ENCODE measurements at regions not wholly inside any gene's neighbourhood (a gene's known extent, or its start where the extent isn't known, plus 50 kb on each side); places are given as distances from the start of the nearest gene placed in this dataset.

DNA sequence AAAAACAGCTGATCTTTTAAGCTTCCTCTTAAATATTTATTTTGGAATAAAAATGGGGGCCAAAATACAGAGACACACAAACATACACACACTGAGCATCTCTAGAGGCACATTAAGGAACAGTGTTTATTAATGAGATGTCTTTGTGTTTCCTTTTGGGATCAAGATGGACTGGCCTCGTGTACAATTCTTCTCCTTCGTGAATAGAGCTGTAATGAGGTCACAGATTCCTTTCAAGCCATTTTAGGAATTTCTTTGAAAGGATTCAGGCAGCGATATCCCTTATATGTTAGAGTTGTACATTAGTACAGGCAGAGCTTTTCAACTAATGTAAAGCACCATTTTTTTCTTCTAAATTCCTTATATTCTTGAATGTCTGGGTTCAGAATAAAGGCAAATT, 295.7 kb downstream of the CHRM3 start:
- TF ChIP-seq, protein P1, sequence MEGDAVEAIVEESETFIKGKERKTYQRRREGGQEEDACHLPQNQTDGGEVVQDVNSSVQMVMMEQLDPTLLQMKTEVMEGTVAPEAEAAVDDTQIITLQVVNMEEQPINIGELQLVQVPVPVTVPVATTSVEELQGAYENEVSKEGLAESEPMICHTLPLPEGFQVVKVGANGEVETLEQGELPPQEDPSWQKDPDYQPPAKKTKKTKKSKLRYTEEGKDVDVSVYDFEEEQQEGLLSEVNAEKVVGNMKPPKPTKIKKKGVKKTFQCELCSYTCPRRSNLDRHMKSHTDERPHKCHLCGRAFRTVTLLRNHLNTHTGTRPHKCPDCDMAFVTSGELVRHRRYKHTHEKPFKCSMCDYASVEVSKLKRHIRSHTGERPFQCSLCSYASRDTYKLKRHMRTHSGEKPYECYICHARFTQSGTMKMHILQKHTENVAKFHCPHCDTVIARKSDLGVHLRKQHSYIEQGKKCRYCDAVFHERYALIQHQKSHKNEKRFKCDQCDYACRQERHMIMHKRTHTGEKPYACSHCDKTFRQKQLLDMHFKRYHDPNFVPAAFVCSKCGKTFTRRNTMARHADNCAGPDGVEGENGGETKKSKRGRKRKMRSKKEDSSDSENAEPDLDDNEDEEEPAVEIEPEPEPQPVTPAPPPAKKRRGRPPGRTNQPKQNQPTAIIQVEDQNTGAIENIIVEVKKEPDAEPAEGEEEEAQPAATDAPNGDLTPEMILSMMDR (IDR thresholded peaks at IDR 0.05) = no peak
- no peak for TF ChIP-seq POLR2A (IDR thresholded peaks at IDR 0.05)
- no peak for DNase-seq
- Histone ChIP-seq H3K36me3 (replicated peaks in 1 of 2) (no peaks in the 10 kb centered on the region), H3K4me1 (replicated peaks in 1 of 2) (no peaks in the 10 kb centered on the region), H3K4me3 (no peak overlapping the region), H3K27ac (no peak overlapping the region), H3K27me3 (no peaks in the 10 kb centered on the region), H3K9me3 (replicated peaks in 1 of 3) (no peaks in the 10 kb centered on the region)
- WGBS, 4 donors = 50 to 60% (median 53%) methylated on average over 3 of the region's 3 CpGs
- intact Hi-C loops (cut with DNase I) = no loop called here

DNA sequence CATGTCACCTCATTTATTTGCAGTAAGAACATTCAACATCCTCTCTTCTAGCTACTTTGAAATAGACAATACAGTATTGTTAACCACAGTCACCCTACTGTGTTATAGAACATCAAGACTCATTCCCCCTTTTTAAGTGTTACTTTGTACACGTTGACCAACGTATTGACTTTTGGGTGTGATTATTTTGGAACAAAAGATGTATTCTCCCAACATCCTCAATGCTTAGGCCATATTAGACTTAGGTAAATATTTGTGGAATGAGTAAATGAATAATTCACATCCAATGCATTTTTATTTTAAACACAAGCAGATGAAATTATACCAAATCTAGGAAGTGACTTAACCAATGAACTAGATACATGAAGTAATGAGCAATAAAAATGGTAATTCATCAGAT, 296.6 kb downstream of the CHRM3 start:
- Histone ChIP-seq H3K9me3 (replicated peaks in 1 of 3) (no peaks in the 10 kb centered on the region), H3K4me1 (replicated peaks in 1 of 2) (no peaks in the 10 kb centered on the region), H3K27me3 (no peaks in the 10 kb centered on the region), H3K27ac (no peak overlapping the region), H3K36me3 (replicated peaks in 1 of 2) (no peaks in the 10 kb centered on the region), H3K4me3 (no peak overlapping the region)
- intact Hi-C loops (cut with DNase I) = no loop called here
- 68 to 82% (median 78%) methylated on average over 2 of the region's 2 CpGs for WGBS, 4 donors
- DNase-seq = no peak
- TF ChIP-seq, protein P1 (IDR thresholded peaks at IDR 0.05) = no peak
- no peak for TF ChIP-seq POLR2A (IDR thresholded peaks at IDR 0.05)

DNA sequence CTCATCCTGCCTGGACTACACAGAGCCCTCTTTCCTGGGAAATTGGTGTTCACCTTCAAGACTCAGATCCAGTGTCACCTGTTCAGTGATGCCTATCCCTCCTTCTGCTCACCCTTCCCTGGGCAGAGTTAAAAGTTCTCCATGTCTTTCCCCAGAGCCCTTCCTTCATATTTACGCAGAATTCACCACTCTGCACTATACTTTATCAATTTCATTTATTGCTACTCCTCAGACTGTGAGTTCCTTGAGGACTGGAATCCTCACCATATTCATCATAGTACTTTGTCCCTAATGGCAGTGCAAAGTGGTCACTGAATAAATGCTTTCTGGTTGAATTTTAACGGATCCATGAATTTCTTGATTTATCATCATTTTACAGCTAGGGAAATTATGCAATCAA, 300.0 kb downstream of the CHRM3 start:
- no peak overlapping the region for H3K27ac ChIP-seq
- intact Hi-C loops (cut with DNase I) = no loop called here
- no peaks in the 10 kb centered on the region for H3K9me3 ChIP-seq (replicated peaks in 1 of 3)
- no peaks in the 10 kb centered on the region for H3K36me3 ChIP-seq (replicated peaks in 1 of 2)
- TF ChIP-seq POLR2A (IDR thresholded peaks at IDR 0.05) = no peak
- TF ChIP-seq, protein P1 (IDR thresholded peaks at IDR 0.05) = no peak
- H3K27me3 ChIP-seq = no peaks in the 10 kb centered on the region
- no peak for DNase-seq
- no peak overlapping the region for H3K4me3 ChIP-seq
- H3K4me1 ChIP-seq (replicated peaks in 1 of 2) = no peaks in the 10 kb centered on the region
- WGBS, 4 donors = 70 to 88% (median 74%) methylated on average over 2 of the region's 2 CpGs

DNA sequence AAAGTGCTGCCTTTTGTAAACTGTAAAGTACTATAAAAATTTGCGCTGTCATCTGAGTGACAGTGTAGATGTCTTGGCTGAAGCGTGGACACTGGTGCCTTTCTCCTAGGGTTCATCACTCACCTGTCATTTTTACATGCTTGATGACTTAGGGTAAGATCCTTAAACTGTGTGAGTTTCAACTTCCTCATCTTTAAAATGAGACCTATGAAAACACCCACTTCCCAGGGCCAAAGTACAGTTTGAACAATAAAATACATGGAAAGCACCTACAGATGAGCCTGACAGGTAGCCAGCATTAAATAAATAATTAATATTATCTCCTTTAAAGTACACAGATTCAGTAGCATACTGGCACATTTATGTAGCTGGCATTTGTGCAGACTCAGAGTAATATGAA, 309.9 kb downstream of the CHRM3 start:
- no peak overlapping the region for H3K4me3 ChIP-seq
- H3K27ac ChIP-seq = no peak overlapping the region
- DNase-seq = no peak
- no peaks in the 10 kb centered on the region for H3K4me1 ChIP-seq (replicated peaks in 1 of 2)
- no peaks in the 10 kb centered on the region for H3K27me3 ChIP-seq
- no peaks in the 10 kb centered on the region for H3K36me3 ChIP-seq (replicated peaks in 1 of 2)
- H3K9me3 ChIP-seq (replicated peaks in 1 of 3) = no peaks in the 10 kb centered on the region
- no peak for TF ChIP-seq POLR2A (IDR thresholded peaks at IDR 0.05)
- TF ChIP-seq, protein P1 (IDR thresholded peaks at IDR 0.05) = no peak
- 81 to 98% (median 91%) methylated on average over 2 of the region's 2 CpGs for WGBS, 4 donors
- intact Hi-C loops (cut with DNase I) = no loop called here
